GM10847 (cell line): ENCODE measurements at regions not wholly inside any gene's neighbourhood (a gene's known extent, or its start where the extent isn't known, plus 50 kb on each side); places are given as distances from the start of the nearest gene placed in this dataset.

Source experiments
- POLR2A ChIP-seq: IDR thresholded peaks from 2 replicates; pipeline ENCODE4 v1.6.1; 2011; ENCODE audit not compliant: insufficient read length; ENCODE audit errors: extremely low read depth

- no peak for TF ChIP-seq POLR2A
Observed at GRCh38 chr13:43985422-43986072, 105.8 kb downstream of the LACC1 start.

DNA sequence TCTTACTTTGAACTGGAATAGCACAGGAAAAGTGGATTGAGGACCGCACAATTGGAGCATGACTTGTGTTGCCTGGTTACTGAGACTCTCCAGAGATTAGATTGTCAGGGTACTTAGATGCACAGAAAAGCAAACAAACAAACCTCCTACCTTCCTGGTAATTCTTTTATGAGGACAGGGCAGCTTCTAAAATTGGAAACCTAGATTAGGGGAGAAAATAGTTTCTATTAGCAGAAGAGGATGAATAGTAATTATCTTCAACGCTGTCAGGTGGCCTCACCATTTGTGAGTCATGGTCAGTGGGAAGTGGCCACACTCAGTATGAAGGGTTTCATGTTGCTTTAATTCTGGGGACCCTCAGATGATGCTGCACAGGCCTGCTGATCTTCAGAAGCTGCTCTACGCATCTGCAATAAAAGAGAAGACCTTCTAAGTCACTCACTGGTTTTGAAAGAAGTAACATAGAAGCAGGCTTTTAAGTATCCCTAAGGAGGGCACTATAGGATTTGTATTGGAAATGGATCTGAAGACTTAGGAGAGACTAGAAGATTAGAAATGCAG, 106.8 kb downstream of the LACC1 start:
- TF ChIP-seq POLR2A = no peak

DNA sequence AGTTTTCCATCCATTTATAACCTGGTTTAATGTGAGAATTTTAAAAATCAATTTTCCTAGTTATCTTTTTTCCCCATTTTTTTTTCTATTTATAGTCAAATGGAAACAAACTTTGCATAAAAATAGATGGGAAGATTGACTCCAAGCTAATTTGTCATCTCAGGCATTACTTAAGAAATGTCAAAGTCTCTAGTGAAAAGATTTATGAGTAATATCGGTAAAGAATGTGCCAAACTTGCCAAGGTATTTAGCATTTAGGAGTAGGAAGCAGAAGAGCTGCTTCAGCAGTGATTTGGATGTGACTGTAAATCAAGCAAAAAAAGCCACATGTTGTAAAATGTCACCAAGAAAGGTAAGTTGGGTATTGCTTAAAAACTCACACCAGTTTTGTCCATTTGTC, 108.6 kb downstream of the LACC1 start:
- TF ChIP-seq POLR2A = no peak

- no peak for TF ChIP-seq POLR2A
Observed at GRCh38 chr13:43990021-43990420, 110.3 kb downstream of the LACC1 start.

DNA sequence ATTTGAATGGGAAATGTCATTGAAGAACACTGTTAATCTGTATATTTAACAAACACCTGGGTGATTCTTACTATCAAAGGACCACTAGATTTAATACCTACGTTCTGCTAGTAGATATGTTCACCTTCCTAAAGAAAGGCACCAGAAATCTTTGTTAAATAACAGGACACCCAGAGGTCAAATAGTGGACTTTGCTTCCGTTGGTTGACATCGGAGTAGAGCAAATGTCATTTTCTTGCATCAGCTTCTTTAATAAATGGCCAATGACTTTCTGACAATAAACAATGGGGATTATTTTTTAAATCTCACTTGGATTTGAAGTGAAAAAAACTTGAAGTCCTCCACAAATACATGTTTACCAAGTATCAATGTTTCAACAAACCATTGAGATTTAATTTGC, 111.1 kb downstream of the LACC1 start:
- TF ChIP-seq POLR2A = no peak

DNA sequence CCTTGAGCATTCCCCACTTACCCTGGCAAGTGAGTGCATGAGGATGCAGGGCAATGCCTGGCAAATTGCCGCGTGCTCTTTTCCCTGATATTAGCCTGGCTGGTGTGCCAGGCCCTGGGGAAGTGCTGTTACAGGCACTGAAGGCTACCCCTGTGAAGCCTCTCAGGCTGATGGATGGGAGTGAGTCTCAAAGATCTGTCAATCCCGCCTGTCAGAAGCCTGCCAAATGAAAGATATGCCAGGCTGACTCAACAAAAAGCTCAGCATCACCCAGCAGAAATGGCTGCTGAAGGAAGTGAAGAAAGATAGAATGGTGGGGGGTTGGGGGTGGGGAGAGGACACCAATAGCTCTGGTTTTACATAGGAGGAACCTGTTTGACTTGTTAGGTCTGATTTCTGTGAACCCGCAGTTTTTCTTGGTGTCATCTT, 112.1 kb downstream of the LACC1 start:
- TF ChIP-seq POLR2A = no peak

DNA sequence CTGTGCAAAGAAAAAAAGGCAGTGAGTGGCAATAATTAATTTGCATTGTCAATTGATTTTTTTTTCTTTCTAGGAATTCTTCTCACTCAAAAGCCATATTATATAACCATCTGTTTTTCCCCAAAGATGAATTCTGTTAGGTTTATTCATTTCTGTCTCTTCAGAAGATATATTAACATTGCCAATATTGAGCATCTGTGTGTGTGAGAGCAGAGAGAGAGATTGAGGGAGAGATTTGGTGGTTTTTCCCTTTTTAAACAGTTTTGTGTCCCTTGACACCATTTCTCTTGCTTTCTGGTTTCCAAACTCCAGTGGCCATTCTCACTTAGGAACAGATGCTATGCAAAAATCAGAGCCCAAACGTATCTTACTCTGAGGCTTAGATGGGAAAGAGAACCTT, 112.5 kb downstream of the LACC1 start:
- no peak for TF ChIP-seq POLR2A

DNA sequence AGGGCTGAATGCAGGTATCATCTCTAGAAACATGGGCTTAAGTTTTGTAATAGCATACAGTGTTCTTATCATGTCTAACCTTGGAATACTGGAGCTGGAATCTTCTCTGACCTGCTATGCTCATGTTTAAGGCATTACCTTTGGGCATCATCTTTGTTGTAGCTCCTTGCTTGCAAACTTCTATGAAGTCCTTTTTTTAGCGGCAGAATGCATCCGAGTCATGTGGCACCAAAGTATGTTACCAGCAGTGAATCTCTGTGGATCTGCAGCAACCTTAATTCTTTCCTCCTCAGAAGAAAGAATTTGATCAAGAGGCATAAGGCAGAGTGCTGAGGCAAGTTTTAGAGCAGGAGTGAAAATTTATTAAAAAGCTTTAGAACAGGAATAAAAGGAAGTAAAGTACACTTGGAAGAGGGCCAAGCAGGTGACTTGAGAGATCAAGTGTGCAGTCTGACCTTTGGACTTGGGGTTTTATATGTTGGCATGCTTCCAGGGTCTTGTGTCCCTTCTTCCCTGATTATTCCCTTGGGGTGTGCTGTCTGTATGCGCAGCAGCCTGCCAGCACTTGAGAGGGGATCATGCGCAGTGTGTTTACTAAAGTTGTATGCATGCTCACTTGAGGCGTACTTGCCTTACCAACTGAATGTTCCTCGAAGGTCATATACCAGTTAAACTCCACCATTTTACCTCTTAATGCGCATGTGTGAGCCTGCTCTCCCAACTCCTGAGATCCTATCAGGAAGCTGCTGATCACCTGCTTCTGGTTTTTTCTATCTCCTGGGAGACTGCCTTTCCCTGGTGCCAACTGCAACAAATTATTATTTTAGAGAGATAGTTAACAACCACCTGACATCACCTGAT, 115.5 kb downstream of the LACC1 start:
- no peak for TF ChIP-seq POLR2A

DNA sequence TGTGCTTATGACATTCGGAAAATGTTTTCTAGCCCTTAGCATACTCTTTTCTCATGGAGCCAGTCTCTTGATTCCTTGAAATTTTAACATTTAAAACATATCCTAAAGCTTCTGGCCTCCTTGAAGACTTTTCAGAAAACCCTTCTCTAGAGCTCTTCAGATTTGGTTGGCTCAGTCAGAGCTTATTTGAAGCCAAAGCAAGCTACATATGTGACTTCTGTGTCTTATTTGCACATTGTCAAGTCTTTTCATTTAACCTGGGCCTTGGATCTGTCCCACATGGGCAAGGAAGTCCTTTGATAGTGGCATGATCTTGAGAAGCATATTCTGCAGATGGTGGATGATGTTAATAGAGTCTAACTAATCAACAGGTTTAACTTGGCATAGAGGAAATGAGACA, 116.5 kb downstream of the LACC1 start:
- TF ChIP-seq POLR2A = no peak

DNA sequence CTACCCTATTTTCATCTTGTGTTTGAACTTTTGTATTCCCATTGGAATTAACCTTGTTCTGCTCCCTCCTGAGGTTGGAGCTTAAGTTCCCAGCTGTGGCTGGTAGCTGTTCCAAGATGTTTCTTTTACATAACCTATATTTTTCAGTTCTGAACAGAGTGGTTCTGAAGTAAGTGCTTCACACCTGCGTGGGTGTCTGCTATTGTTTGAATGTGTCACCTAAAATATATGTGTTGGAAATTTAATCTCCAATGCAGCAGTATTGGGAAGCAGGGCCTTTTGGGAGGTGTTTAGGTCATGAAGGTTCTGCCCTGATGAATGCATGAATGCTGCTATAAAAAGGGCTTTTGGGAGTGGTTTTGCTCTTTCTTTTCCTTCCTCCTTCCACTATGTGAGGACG, 123.8 kb downstream of the LACC1 start:
- TF ChIP-seq POLR2A = no peak

DNA sequence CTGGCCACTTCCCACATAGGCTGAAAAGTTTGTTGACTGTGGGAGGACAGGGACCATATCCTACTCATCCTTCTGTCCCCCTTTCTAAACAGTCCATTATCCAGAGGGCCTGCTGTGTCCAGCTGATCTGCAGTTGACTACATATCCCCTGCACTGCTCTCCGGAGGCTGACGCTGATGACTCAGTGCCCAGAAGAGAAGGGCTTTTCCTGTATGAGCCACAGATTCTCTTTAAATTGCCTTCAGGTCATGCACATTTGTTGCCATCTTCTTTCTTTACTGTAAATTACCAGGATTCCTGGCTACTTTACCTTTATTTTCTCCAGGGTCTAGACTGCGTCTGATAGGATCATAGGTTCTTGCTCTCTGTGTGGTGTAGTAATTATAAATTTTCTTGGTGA, 125.2 kb downstream of the LACC1 start:
- no peak for TF ChIP-seq POLR2A

DNA sequence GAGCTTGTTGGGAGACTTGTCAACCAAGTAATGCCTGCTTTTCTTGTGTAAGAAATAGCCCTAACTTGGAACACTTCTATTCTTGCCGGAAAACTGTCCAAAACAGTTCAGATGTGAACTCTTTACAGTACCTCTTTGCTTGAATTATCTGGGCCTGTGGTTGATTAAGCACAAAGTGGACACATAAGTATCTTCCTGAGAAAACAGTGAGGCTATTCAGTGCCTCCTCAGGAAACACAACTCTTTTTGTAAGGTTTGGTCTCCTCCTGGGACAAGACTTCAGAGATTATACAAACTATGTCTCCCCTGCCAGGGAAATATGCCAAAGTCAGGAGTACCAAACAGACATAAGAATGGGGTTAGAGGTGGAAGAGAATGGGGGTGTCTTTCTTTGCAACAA, 127.7 kb downstream of the LACC1 start:
- TF ChIP-seq POLR2A = no peak

GRCh38 chr13:44011036-44011435, 131.3 kb downstream of the LACC1 start:
- TF ChIP-seq POLR2A = no peak

GRCh38 chr13:44012910-44013757, 133.4 kb downstream of the LACC1 start:
- TF ChIP-seq POLR2A = no peak

- no peak for TF ChIP-seq POLR2A
Observed at GRCh38 chr13:44013758-44014291, 134.1 kb downstream of the LACC1 start.
